ENCODE measurements at regions not wholly inside any gene's neighbourhood (a gene's known extent, or its start where the extent isn't known, plus 50 kb on each side); places are given as distances from the start of the nearest gene placed in this dataset.

DNA sequence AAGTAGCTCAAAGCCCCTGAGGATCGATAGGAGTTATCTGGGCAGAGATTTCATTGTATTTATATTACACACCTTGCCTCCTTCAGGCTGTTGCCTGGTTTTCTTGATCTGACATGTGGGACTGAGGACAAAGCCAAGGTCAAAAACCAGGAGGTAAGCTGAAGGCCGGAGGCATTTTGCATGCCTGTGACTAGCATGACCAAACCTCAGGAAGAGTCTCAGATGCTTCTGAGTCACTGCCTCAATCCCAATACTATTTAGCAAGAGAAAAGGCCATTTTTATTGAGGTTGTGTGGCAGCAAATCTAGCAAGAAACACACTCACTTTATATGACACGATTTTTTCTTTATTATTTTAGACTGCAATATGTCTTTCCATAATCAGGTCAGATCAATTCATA, 968.1 kb downstream of the CDH11 start:
- TF ChIP-seq EZH2 (IDR thresholded peaks at IDR 0.05; ENCODE audit: low read length) (no peak), CTCF (optimal IDR thresholded peaks at IDR 0.05 in 1 of 3, IDR thresholded peaks at IDR 0.05 in 1 of 3, conservative IDR thresholded peaks at IDR 0.05 in 1 of 3; ENCODE audit: extremely low read depth in 1 of 3, insufficient read depth in 2 of 3, low read length in 3 of 3) (no peak)
- Histone ChIP-seq H4K20me1 (ENCODE audit: control insufficient read depth, extremely low read depth, insufficient read depth, low read length) (no peaks in the 10 kb centered on the region), H3K4me3 (ENCODE audit: control insufficient read depth in 2 of 3, extremely low read depth in 1 of 3, insufficient read depth in 2 of 3, low read depth in 1 of 3, low read length in 3 of 3) (no peak overlapping the region), H3K4me1 (ENCODE audit: control insufficient read depth, extremely low read depth, insufficient read depth, low read length) (no peaks in the 10 kb centered on the region), H3K9ac (ENCODE audit: control insufficient read depth, extremely low read depth, insufficient read depth, low read length) (no peak overlapping the region), H3K27me3 (ENCODE audit: control insufficient read depth, extremely low read depth, insufficient read depth, low read length) (no peaks in the 10 kb centered on the region), H3K4me2 (ENCODE audit: control insufficient read depth, extremely low read depth, insufficient read depth, low read depth, low read length) (no peak overlapping the region), H3K27ac (ENCODE audit: control insufficient read depth, insufficient read depth, low read length) (no peak overlapping the region), H2AFZ (ENCODE audit: control insufficient read depth, low read length) (no peak overlapping the region), H3K9me1 (ENCODE audit: control insufficient read depth, extremely low read depth, insufficient read depth, low read length) (no peaks in the 10 kb centered on the region), H3K9me3 (ENCODE audit: control insufficient read depth, low read depth, low read length) (no peaks in the 10 kb centered on the region), H3K79me2 (ENCODE audit: control insufficient read depth, insufficient read depth, low read length) (no peaks in the 10 kb centered on the region), H3K36me3 (ENCODE audit: control insufficient read depth in 2 of 2, extremely low read depth in 1 of 2, insufficient read depth in 2 of 2, low read length in 2 of 2) (no peaks in the 10 kb centered on the region)
- DNase-seq (ENCODE audit: low read depth, low spot score) (no peak), FAIRE-seq (no peak)
- dilution Hi-C loops (cut with MboI; ENCODE audit: extremely low pct_ligation_motif_present, low sequenced_read_pairs) = no loop called here

GRCh38 chr16:64151990-64152767, 969.7 kb downstream of the CDH11 start:
- dilution Hi-C loops (cut with MboI; ENCODE audit: extremely low pct_ligation_motif_present, low sequenced_read_pairs) = no loop called here
- TF ChIP-seq CTCF (optimal IDR thresholded peaks at IDR 0.05 in 1 of 3, IDR thresholded peaks at IDR 0.05 in 1 of 3, conservative IDR thresholded peaks at IDR 0.05 in 1 of 3; ENCODE audit: extremely low read depth in 1 of 3, insufficient read depth in 2 of 3, low read length in 3 of 3) (no peak), EZH2 (IDR thresholded peaks at IDR 0.05; ENCODE audit: low read length) (no peak)

More at GRCh38 chr16:64151990-64152767, 969.7 kb downstream of the CDH11 start:
- no peaks in the 10 kb centered on the region for H4K20me1 ChIP-seq (ENCODE audit: control insufficient read depth, extremely low read depth, insufficient read depth, low read length)
- H3K9ac ChIP-seq (ENCODE audit: control insufficient read depth, extremely low read depth, insufficient read depth, low read length) = no peak overlapping the region
- no peak overlapping the region for H3K4me3 ChIP-seq (ENCODE audit: control insufficient read depth in 2 of 3, extremely low read depth in 1 of 3, insufficient read depth in 2 of 3, low read depth in 1 of 3, low read length in 3 of 3)
- no peak overlapping the region for H3K27ac ChIP-seq (ENCODE audit: control insufficient read depth, insufficient read depth, low read length)
- no peaks in the 10 kb centered on the region for H3K4me1 ChIP-seq (ENCODE audit: control insufficient read depth, extremely low read depth, insufficient read depth, low read length)
- no peaks in the 10 kb centered on the region for H3K36me3 ChIP-seq (ENCODE audit: control insufficient read depth in 2 of 2, extremely low read depth in 1 of 2, insufficient read depth in 2 of 2, low read length in 2 of 2)
- no peaks in the 10 kb centered on the region for H3K9me1 ChIP-seq (ENCODE audit: control insufficient read depth, extremely low read depth, insufficient read depth, low read length)
- H3K9me3 ChIP-seq (ENCODE audit: control insufficient read depth, low read depth, low read length) = no peaks in the 10 kb centered on the region
- H3K4me2 ChIP-seq (ENCODE audit: control insufficient read depth, extremely low read depth, insufficient read depth, low read depth, low read length) = no peak overlapping the region
- DNase-seq (ENCODE audit: low read depth, low spot score) (no peak), FAIRE-seq (no peak)
- no peak overlapping the region for H2AFZ ChIP-seq (ENCODE audit: control insufficient read depth, low read length)
- H3K27me3 ChIP-seq (ENCODE audit: control insufficient read depth, extremely low read depth, insufficient read depth, low read length) = no peaks in the 10 kb centered on the region
- H3K79me2 ChIP-seq (ENCODE audit: control insufficient read depth, insufficient read depth, low read length) = no peaks in the 10 kb centered on the region

Measured in keratinocyte (primary cell).